ENCODE measurements at regions not wholly inside any gene's neighbourhood (a gene's known extent, or its start where the extent isn't known, plus 50 kb on each side); places are given as distances from the start of the nearest gene placed in this dataset.

- intact Hi-C loops (cut with DNase I): no loop called here
- no peak overlapping the region for H3K4me3 ChIP-seq
- WGBS, 2 donors: 74 to 81% methylated on average over 10 of the region's 10 CpGs
- no peak overlapping the region for H3K27ac ChIP-seq
- H3K36me3 ChIP-seq: no peaks in the 10 kb centered on the region
- H3K4me1 ChIP-seq: peaks cover 0 to 9% (median 6%) of the 10 kb centered on the region in 4 donors
- H3K9me3 ChIP-seq: no peaks in the 10 kb centered on the region
- TF ChIP-seq CTCF (IDR thresholded peaks at IDR 0.05) (no peak), EP300 (IDR thresholded peaks at IDR 0.05) (no peak), POLR2A (IDR thresholded peaks at IDR 0.05) (no peak), POLR2AphosphoS5 (IDR thresholded peaks at IDR 0.05) (no peak)
- H3K27me3 ChIP-seq: peaks cover 0 to 43% (median 11%) of the 10 kb centered on the region in 3 donors
- no peak for DNase-seq
These were observed 140.0 kb downstream of the ASCL4 start for GRCh38 chr12:107914460-107914977.

GRCh38 chr12:107917912-107918800 is 143.7 kb downstream of the ASCL4 start:
- intact Hi-C loops (cut with DNase I): loop anchor here (1.0 kb wide), 1 partner anchor 275 kb away; no protein-coding TSS in a partner anchor
- H3K27me3 ChIP-seq: peaks cover 0 to 38% (median 5%) of the 10 kb centered on the region in 3 donors
- 23 to 24% methylated on average over 8 of the region's 8 CpGs for WGBS, 2 donors

DNA sequence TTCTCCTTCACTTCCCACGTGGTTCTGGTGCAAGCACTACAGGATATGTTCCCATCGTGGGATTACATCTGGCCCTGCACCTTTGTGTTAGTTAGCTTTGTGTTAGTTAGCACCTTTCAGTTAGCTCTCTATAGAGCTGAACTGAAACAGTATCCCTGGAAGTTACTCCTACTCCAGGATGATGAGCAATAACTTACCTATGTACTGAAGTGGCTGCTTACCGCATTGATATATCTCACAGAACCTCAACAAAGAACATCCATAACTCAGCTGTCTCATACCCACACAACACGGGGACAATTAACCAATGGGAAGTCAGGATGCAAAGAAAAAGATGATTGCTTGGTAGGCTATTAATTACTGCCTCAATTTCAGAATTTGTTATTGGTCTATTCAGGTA is 146.6 kb downstream of the ASCL4 start:
- Histone ChIP-seq H3K4me1 (no peaks in the 10 kb centered on the region), H3K36me3 (no peaks in the 10 kb centered on the region), H3K4me3 (no peak overlapping the region), H3K9me3 (no peaks in the 10 kb centered on the region), H3K27ac (no peak overlapping the region), H3K27me3 (peaks cover 0 to 34% (median 5%) of the 10 kb centered on the region in 3 donors)
- no peak for TF ChIP-seq CTCF (IDR thresholded peaks at IDR 0.05)
- no peak for DNase-seq
- intact Hi-C loops (cut with DNase I): no loop called here
- WGBS, 2 donors: 50 to 58% methylated on average over 4 of the region's 4 CpGs

More at GRCh38 chr12:107917912-107918800, 143.7 kb downstream of the ASCL4 start:
- no peak for DNase-seq
- no peak overlapping the region for H3K27ac ChIP-seq
- TF ChIP-seq CTCF (IDR thresholded peaks at IDR 0.05) (peak in 2 of 4 experiments; percentile 35 to 37), EP300 (IDR thresholded peaks at IDR 0.05) (no peak), POLR2A (IDR thresholded peaks at IDR 0.05) (no peak), POLR2AphosphoS5 (IDR thresholded peaks at IDR 0.05) (no peak)
- no peaks in the 10 kb centered on the region for H3K9me3 ChIP-seq
- H3K4me3 ChIP-seq: no peak overlapping the region
- no peaks in the 10 kb centered on the region for H3K36me3 ChIP-seq
- no peaks in the 10 kb centered on the region for H3K4me1 ChIP-seq

DNA sequence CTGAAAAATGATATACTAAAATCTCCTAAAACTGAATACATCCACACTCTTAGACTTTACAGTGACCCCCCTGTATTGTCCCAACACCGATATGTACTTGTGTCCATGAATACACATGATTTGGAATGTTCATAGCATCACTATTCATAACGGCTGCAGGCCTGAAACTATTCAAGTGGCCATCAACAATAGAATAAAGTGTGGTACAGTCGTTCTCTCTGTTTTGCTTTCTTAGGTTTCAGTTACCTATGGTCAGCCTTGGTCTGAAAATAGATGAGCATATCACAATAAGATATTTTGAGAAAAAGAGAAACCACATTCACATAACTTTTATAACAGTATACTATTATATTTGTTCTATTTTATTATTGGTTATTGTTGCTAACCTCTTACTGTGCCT is 150.6 kb downstream of the ASCL4 start:
- no peak for DNase-seq
- TF ChIP-seq POLR2A (IDR thresholded peaks at IDR 0.05) (no peak), CTCF (IDR thresholded peaks at IDR 0.05) (no peak), EP300 (IDR thresholded peaks at IDR 0.05) (no peak), POLR2AphosphoS5 (IDR thresholded peaks at IDR 0.05) (no peak)
- intact Hi-C loops (cut with DNase I): no loop called here
- Histone ChIP-seq H3K9me3 (no peaks in the 10 kb centered on the region), H3K27ac (no peak overlapping the region), H3K4me3 (no peak overlapping the region), H3K27me3 (peaks cover 0 to 20% (median 0%) of the 10 kb centered on the region in 3 donors), H3K36me3 (no peaks in the 10 kb centered on the region), H3K4me1 (peaks cover 0 to 7% (median 0%) of the 10 kb centered on the region in 4 donors)
- 68 to 82% methylated on average over 3 of the region's 3 CpGs for WGBS, 2 donors
